B cell (primary cell): ENCODE measurements at regions not wholly inside any gene's neighbourhood (a gene's known extent, or its start where the extent isn't known, plus 50 kb on each side); places are given as distances from the start of the nearest gene placed in this dataset.

Experiments used
- EZH2 ChIP-seq: IDR thresholded peaks from 2 replicates; pipeline ENCODE4 v1.6.1; 2012; ENCODE audit warnings: borderline replicate concordance, low read depth, mild to moderate bottlenecking, moderate library complexity, low read length; ENCODE audit not compliant: insufficient read depth, poor library complexity, severe bottlenecking
- TF ChIP-seq, protein P1 (sequence below): fragments of 200-600 bp; IDR thresholded peaks from one replicate; pipeline ENCODE4 v1.8.0; 2022; ENCODE audit warnings: antibody characterized with exemption, mild to moderate bottlenecking

DNA sequence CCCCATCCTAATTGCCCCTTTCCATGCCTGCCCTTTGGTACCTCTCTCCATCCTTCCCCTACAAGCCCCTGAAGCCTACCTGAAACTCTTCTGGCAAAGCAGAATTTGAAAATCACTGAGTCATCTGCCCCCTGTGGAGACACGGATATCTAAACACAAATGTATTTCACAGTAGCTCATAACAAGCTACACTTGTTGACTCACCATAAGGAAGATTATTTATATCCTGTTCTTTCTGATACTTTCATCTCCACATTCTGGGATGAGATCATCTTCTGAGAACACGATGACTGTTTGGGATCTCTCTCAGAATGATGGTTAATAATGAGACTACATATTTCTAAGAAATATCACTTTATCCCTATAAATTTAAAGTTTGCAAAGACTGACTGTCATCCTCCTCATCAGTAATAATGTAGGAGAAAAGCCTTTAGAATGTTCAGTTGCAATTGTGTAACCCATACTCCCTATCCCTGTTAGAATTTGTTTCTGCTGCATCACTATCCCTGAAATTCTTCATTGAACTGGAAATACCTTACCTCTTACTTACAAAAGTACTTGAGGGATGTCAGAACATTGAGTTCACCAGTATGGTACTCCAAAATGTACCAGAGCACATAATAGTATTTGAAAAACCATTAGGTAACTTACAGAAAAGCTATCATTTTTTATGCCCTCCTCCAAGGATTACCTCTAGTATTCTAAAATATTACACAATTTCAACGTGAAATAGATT lies 116.1 kb upstream of the IL12A start:
- no peak for TF ChIP-seq EZH2
- TF ChIP-seq, protein P1, sequence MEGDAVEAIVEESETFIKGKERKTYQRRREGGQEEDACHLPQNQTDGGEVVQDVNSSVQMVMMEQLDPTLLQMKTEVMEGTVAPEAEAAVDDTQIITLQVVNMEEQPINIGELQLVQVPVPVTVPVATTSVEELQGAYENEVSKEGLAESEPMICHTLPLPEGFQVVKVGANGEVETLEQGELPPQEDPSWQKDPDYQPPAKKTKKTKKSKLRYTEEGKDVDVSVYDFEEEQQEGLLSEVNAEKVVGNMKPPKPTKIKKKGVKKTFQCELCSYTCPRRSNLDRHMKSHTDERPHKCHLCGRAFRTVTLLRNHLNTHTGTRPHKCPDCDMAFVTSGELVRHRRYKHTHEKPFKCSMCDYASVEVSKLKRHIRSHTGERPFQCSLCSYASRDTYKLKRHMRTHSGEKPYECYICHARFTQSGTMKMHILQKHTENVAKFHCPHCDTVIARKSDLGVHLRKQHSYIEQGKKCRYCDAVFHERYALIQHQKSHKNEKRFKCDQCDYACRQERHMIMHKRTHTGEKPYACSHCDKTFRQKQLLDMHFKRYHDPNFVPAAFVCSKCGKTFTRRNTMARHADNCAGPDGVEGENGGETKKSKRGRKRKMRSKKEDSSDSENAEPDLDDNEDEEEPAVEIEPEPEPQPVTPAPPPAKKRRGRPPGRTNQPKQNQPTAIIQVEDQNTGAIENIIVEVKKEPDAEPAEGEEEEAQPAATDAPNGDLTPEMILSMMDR = no peak
